ENCODE measurements at regions not wholly inside any gene's neighbourhood (a gene's known extent, or its start where the extent isn't known, plus 50 kb on each side); places are given as distances from the start of the nearest gene placed in this dataset.

GRCh38 chr15:70187331-70187730, 89.6 kb upstream of the TLE3 start:
- no peaks in the 10 kb centered on the region for H3K36me3 ChIP-seq (replicated peaks in 1 of 2)
- no peaks in the 10 kb centered on the region for H3K9me3 ChIP-seq (replicated peaks in 1 of 3)
- WGBS, 4 donors, result 70 to 93% (median 84%) methylated on average over 5 to 9 of the region's 9 CpGs
- no peak overlapping the region for H3K4me3 ChIP-seq
- H3K27ac ChIP-seq, result no peak overlapping the region
- TF ChIP-seq CTCF (IDR thresholded peaks at IDR 0.05), result no peak
- TF ChIP-seq POLR2A (IDR thresholded peaks at IDR 0.05), result no peak
- DNase-seq, result no peak
- intact Hi-C loops (cut with DNase I), result no loop called here
- H3K4me1 ChIP-seq (replicated peaks in 1 of 2), result no peaks in the 10 kb centered on the region
- no peaks in the 10 kb centered on the region for H3K27me3 ChIP-seq

DNA sequence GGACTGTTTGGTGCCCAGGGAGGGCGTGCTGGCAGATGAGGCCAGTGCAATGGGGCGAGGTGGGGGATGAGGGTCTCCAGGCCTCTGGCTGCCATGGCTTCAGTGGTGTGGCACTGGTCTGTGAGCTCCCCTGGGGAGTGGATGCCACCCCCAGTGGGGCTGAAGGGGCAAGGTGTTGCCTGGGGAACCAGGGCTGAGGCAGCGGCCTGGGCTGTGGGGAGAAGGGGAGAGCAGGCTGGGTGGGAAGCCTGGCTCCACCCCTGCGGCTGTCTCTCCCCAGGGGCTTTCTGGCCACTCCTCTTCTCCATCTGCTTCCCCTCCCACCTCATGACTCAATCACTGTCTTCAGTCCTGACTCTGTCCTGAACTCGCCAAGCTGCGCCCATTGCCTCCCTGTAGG, 88.4 kb upstream of the TLE3 start:
- Histone ChIP-seq H3K27me3 (no peaks in the 10 kb centered on the region), H3K4me1 (replicated peaks in 1 of 2) (no peaks in the 10 kb centered on the region), H3K36me3 (replicated peaks in 1 of 2) (no peaks in the 10 kb centered on the region), H3K4me3 (no peak overlapping the region), H3K27ac (no peak overlapping the region), H3K9me3 (replicated peaks in 1 of 3) (no peaks in the 10 kb centered on the region)
- no peak for DNase-seq
- intact Hi-C loops (cut with DNase I), result no loop called here
- 87 to 95% (median 92%) methylated on average over 6 of the region's 6 CpGs for WGBS, 4 donors
- TF ChIP-seq CTCF (IDR thresholded peaks at IDR 0.05) (no peak), POLR2A (IDR thresholded peaks at IDR 0.05) (no peak)

DNA sequence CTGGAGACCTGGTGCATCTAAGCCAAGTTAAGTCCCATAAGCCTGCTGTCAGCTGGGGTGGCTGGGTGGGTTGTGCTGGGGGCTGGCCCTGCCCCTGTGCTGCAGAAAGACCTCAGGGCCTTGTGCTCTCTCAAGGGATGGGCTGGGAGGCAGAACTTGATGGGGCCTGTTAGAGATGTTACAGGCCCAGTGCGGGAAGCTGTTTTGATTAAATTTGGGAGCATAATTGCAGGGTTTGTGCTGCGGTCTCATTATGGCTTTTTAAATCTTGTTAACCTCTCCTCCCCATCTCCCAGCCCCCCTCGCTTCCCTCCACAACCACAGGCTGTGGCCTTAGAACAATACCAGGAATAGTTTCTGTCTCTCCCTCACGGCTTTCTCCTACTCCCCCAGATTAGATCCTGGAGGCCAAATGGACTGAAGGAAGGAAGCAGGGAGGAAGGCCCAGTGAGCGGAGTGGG, 87.6 kb upstream of the TLE3 start:
- Histone ChIP-seq H3K27me3 (no peaks in the 10 kb centered on the region), H3K4me3 (no peak overlapping the region), H3K4me1 (replicated peaks in 1 of 2) (no peaks in the 10 kb centered on the region), H3K27ac (no peak overlapping the region), H3K9me3 (replicated peaks in 1 of 3) (no peaks in the 10 kb centered on the region), H3K36me3 (replicated peaks in 1 of 2) (no peaks in the 10 kb centered on the region)
- TF ChIP-seq CTCF (IDR thresholded peaks at IDR 0.05), result no peak
- no peak for TF ChIP-seq POLR2A (IDR thresholded peaks at IDR 0.05)
- peak in 1 of 7 donors; percentile 61 for DNase-seq
- intact Hi-C loops (cut with DNase I), result no loop called here
- WGBS, 4 donors, result 87 to 94% (median 90%) methylated on average over 5 of the region's 5 CpGs

- Histone ChIP-seq H3K27me3 (no peaks in the 10 kb centered on the region), H3K9me3 (replicated peaks in 1 of 3) (no peaks in the 10 kb centered on the region), H3K4me1 (replicated peaks in 1 of 2) (no peaks in the 10 kb centered on the region), H3K4me3 (no peak overlapping the region), H3K27ac (no peak overlapping the region), H3K36me3 (replicated peaks in 1 of 2) (no peaks in the 10 kb centered on the region)
- no peak for DNase-seq
- WGBS, 4 donors, result 68 to 74% (median 70%) methylated on average over 8 of the region's 8 CpGs
- TF ChIP-seq CTCF (IDR thresholded peaks at IDR 0.05) (no peak), POLR2A (IDR thresholded peaks at IDR 0.05) (no peak)
- intact Hi-C loops (cut with DNase I), result no loop called here
Measured at GRCh38 chr15:70182858-70183695, 85.4 kb upstream of the TLE3 start.
